SK-N-MC (cell line): ENCODE measurements at regions not wholly inside any gene's neighbourhood (a gene's known extent, or its start where the extent isn't known, plus 50 kb on each side); places are given as distances from the start of the nearest gene placed in this dataset.
"Not testable (repeated sequence)": the region's sequence is repeated elsewhere in the genome, so short reads cannot be mapped to it uniquely, and the experiment has no call there.

Source experiments
- DNase-seq: peaks from one replicate; pipeline ENCODE4 v3.0.0-alpha.2; 2011; ENCODE audit warnings: low read depth, low spot score
- H3K27ac ChIP-seq: fragments of 200-600 bp; sonication (generic); 2 replicates; pipeline ENCODE4 v1.5.1; 2016; ENCODE audit warnings: mixed run types
- H3K36me3 ChIP-seq: fragments of 200-600 bp; sonication (generic); 2 replicates; pipeline ENCODE4 v1.6.1; 2017; ENCODE audit warnings: antibody characterized with exemption, low read length, mixed read lengths; ENCODE audit not compliant: insufficient read depth
- H3K4me3 ChIP-seq: fragments of 200-600 bp; sonication (generic); 2 replicates; pipeline ENCODE4 v1.5.1; 2016
- H3K9ac ChIP-seq: fragments of 200-600 bp; sonication (generic); 2 replicates; pipeline ENCODE4 v1.8.0; 2017; ENCODE audit warnings: mixed run types, mixed read lengths; ENCODE audit not compliant: insufficient read length
- H3K9me3 ChIP-seq: fragments of 200-600 bp; sonication (generic); 2 replicates; pipeline ENCODE4 v1.6.1; 2017; ENCODE audit warnings: low read depth, mild to moderate bottlenecking, antibody characterized with exemption, low read length, moderate library complexity, mixed read lengths
- EZH2 ChIP-seq: fragments of 200-600 bp; sonication (generic); IDR thresholded peaks from one replicate; pipeline ENCODE4 v1.6.1; 2017; ENCODE audit warnings: antibody characterized with exemption
- FOXP2 ChIP-seq: optimal IDR thresholded peaks from 2 replicates; pipeline ENCODE3; 2011; ENCODE audit warnings: mild to moderate bottlenecking, moderate library complexity; ENCODE audit not compliant: insufficient read depth; ENCODE audit errors: extremely low read length, control extremely low read depth
- POLR2AphosphoS5 ChIP-seq: IDR thresholded peaks from 2 replicates; pipeline ENCODE4 v1.6.1; 2012; ENCODE audit warnings: mild to moderate bottlenecking, low read depth, low read length, borderline replicate concordance

- no peak overlapping the region for H3K4me3 ChIP-seq
- no peak overlapping the region for H3K27ac ChIP-seq
- no peak overlapping the region for H3K9ac ChIP-seq
- no peaks in the 10 kb centered on the region for H3K36me3 ChIP-seq
- no peaks in the 10 kb centered on the region for H3K9me3 ChIP-seq
- TF ChIP-seq FOXP2: no peak
- no peak for DNase-seq
These were observed 172.0 kb upstream of the ARHGAP42 start for GRCh38 chr11:100515087-100515486.

- H3K4me3 ChIP-seq: no peak overlapping the region
- DNase-seq: no peak
- no peak for TF ChIP-seq EZH2
- no peak for TF ChIP-seq FOXP2
- TF ChIP-seq POLR2AphosphoS5: no peak
- H3K9ac ChIP-seq: no peak overlapping the region
- no peak overlapping the region for H3K27ac ChIP-seq
- H3K36me3 ChIP-seq: no peaks in the 10 kb centered on the region
- H3K9me3 ChIP-seq: no peaks in the 10 kb centered on the region
These were observed 161.9 kb upstream of the ARHGAP42 start for GRCh38 chr11:100525197-100525596.

- Histone ChIP-seq H3K36me3 (no peaks in the 10 kb centered on the region), H3K4me3 (no peak overlapping the region), H3K9ac (no peak overlapping the region), H3K9me3 (no peaks in the 10 kb centered on the region), H3K27ac (no peak overlapping the region)
- no peak for TF ChIP-seq POLR2AphosphoS5
- TF ChIP-seq EZH2: no peak
- no peak for TF ChIP-seq FOXP2
- no peak for DNase-seq
These were observed 161.5 kb upstream of the ARHGAP42 start for GRCh38 chr11:100525635-100526034.

- H3K9me3 ChIP-seq: no peaks in the 10 kb centered on the region
- no peak overlapping the region for H3K4me3 ChIP-seq
- TF ChIP-seq EZH2: no peak
- TF ChIP-seq POLR2AphosphoS5: no peak
- TF ChIP-seq FOXP2: no peak
- no peak for DNase-seq
- H3K9ac ChIP-seq: no peak overlapping the region
- H3K27ac ChIP-seq: no peak overlapping the region
- no peaks in the 10 kb centered on the region for H3K36me3 ChIP-seq
These were observed 158.1 kb upstream of the ARHGAP42 start for GRCh38 chr11:100528872-100529416.

- H3K27ac ChIP-seq, H3K4me3 ChIP-seq, H3K9me3 ChIP-seq, H3K9ac ChIP-seq, H3K36me3 ChIP-seq, DNase-seq: not testable (repeated sequence)
These were observed 155.8 kb upstream of the ARHGAP42 start for GRCh38 chr11:100531290-100531689.

- Histone ChIP-seq H3K9me3 (no peaks in the 10 kb centered on the region), H3K4me3 (no peak overlapping the region), H3K36me3 (no peaks in the 10 kb centered on the region), H3K27ac (no peak overlapping the region), H3K9ac (no peak overlapping the region)
- no peak for DNase-seq
- TF ChIP-seq EZH2 (no peak), POLR2AphosphoS5 (no peak), FOXP2 (no peak)
These were observed 150.1 kb upstream of the ARHGAP42 start for GRCh38 chr11:100536979-100537378.

- Histone ChIP-seq H3K9me3 (no peaks in the 10 kb centered on the region), H3K4me3 (no peak overlapping the region), H3K9ac (no peak overlapping the region), H3K27ac (no peak overlapping the region), H3K36me3 (no peaks in the 10 kb centered on the region)
- no peak for TF ChIP-seq EZH2
- no peak for TF ChIP-seq FOXP2
- TF ChIP-seq POLR2AphosphoS5: no peak
- no peak for DNase-seq
These were observed 143.7 kb upstream of the ARHGAP42 start for GRCh38 chr11:100543386-100543785.

- no peak for TF ChIP-seq FOXP2
- TF ChIP-seq EZH2: no peak
- no peak for TF ChIP-seq POLR2AphosphoS5
- no peaks in the 10 kb centered on the region for H3K36me3 ChIP-seq
These were observed 141.5 kb upstream of the ARHGAP42 start for GRCh38 chr11:100545556-100545955.

GRCh38 chr11:100545970-100546369 lies 141.1 kb upstream of the ARHGAP42 start:
- Histone ChIP-seq H3K27ac (no peak overlapping the region), H3K4me3 (no peak overlapping the region), H3K9me3 (no peaks in the 10 kb centered on the region), H3K9ac (no peak overlapping the region), H3K36me3 (no peaks in the 10 kb centered on the region)
- TF ChIP-seq EZH2: no peak
- no peak for TF ChIP-seq POLR2AphosphoS5
- no peak for TF ChIP-seq FOXP2
- no peak for DNase-seq

More at GRCh38 chr11:100545556-100545955, 141.5 kb upstream of the ARHGAP42 start:
- H3K27ac ChIP-seq: no peak overlapping the region
- no peak for DNase-seq
- no peak overlapping the region for H3K9ac ChIP-seq
- H3K4me3 ChIP-seq: no peak overlapping the region
- H3K9me3 ChIP-seq: no peaks in the 10 kb centered on the region
